ENCODE measurements at regions not wholly inside any gene's neighbourhood (a gene's known extent, or its start where the extent isn't known, plus 50 kb on each side); places are given as distances from the start of the nearest gene placed in this dataset.

DNA sequence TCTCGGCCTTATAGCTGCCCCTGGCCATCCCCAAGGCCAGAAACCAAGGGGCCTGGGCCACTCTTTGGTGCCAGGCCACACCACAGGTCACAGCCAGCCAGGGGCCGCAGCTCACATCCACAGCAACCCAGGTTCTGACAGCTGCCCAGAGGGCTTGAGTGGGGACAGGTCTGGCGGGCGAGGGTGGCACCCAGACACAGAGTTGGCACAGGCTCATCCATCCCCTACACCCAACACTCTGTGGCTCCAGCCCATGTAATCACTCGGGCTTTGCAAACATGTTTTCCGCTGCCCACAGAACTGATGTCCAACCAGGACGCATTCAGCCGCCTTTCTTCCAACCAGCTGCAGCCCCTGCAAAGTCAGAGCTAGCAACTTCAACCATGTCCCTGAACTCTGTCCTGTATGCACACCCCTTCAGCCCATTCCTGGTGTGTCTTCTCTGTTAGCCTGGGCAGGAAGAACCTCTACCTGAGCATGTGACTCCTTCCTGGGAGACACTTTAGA is 57.7 kb upstream of the PPP2R2D start:
- no peak for DNase-seq (ENCODE audit: low read depth)

- no peak for DNase-seq (ENCODE audit: low read depth)
Measured at GRCh38 chr10:131843881-131844284, 56.9 kb upstream of the PPP2R2D start.

DNA sequence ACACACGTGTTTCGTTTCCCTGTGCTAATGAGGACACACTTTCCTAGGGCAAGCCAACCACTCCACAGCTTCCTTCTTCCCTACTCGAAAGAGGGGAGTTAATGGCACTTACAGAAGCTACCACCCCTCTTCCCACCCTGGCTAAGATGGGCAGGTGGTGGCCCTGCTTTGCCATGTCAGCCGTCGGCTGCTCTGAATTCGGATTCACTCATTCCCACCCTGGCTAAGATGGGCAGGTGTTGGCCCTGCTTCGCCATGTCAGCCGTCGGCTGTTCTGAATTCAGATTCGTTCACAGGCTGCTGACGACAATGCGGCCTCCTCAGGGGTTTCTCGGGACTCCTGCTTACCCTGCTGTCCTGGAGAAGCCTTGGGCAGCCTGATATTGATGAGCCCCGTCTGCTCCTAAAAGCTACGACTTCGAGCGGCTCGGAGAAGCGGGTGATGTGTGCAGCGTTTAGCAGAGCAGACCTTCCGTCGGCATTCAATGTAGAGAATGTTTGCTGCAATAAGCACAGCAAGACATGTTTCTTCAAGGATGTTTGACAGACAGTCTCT is 56.2 kb upstream of the PPP2R2D start:
- DNase-seq (ENCODE audit: low read depth): no peak

GRCh38 chr10:131845505-131846239 is 55.1 kb upstream of the PPP2R2D start:
- no peak for DNase-seq (ENCODE audit: low read depth)

- DNase-seq (ENCODE audit: low read depth): no peak
Measured at GRCh38 chr10:131846240-131847101, 54.3 kb upstream of the PPP2R2D start.

DNA sequence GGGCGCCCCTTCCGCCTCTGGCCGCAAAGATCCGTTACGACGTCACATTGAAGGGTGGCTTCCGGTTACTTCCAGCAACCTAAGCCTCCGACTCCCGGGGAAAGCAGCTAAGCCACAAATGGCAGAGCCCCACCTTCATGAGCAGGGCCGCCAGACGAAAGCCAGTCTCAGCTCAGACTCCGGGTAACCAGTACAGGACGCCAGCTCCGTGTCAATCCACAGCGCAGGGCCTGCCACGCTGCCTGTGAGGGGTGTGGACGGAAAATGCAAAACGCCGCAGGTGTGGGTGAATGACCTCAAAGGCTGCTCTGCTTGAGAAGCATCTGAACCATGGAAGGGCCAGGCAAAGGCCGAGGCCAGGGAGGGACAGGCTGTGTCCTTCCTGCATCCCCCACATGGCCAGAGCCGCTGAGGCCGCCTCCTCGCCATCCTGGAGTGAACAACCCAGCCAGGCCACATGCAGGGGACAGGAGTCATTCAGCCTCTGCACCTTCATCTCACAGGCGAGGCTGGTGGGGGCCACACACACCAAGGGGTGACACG is 53.5 kb upstream of the PPP2R2D start:
- DNase-seq (ENCODE audit: low read depth): no peak

DNA sequence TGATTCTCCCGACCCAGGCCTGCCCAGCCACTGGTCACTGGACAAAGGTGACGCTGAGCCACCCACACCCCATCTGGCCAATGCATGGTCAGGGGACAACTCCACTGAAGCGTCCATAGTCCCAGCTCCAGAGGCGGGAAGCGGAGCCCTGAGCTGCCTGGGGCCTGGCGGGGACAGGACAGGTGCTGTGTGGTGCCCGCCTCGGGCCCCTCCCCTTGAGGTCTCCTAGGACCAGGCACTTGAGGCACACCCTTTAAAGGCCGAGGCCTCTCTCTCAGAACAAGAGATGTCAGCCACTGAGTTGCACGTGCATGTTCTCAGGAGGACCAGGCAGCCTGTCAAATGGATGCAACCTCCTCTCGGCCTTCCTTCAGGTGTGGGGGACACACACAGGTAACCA is 52.5 kb upstream of the PPP2R2D start:
- no peak for DNase-seq (ENCODE audit: low read depth)

GRCh38 chr10:131848741-131849590 is 51.8 kb upstream of the PPP2R2D start:
- no peak for DNase-seq (ENCODE audit: low read depth)

- DNase-seq (ENCODE audit: low read depth): no peak
Measured at GRCh38 chr10:131849591-131850382, 51.0 kb upstream of the PPP2R2D start.

DNA sequence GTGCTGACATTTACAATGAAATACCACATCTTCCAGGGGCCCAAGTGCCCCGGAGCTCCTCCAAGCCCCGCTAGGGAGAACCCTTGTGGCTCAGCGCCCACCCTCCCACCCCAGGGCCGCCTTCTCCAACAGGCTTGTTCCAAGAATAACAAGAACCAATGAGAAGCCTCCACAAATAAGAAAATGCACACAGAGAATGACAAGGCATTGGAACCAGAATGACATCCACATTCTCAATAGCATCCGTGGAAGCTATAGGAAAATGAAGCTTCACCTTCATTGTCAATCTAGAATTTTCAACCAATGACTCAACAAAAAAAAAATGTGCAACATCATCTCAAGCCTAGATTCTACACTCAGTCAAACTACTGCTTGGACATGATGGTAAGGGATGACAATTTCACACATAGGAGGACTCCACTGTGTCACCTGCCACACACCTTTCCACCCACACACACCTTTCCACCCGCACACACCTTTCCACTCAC is 50.4 kb upstream of the PPP2R2D start:
- DNase-seq (ENCODE audit: low read depth): no peak
